VCaP (cell line): ENCODE measurements at regions not wholly inside any gene's neighbourhood (a gene's known extent, or its start where the extent isn't known, plus 50 kb on each side); places are given as distances from the start of the nearest gene placed in this dataset.

Source experiments
- H3K27ac ChIP-seq: fragments of 450-650 bp; 2 replicates; pipeline ENCODE4 v1.5.1; 2017
- CTCF ChIP-seq: fragments of 450-650 bp; conservative IDR thresholded peaks from 2 replicates; pipeline ENCODE4 v1.5.1; 2017; ENCODE audit warnings: mild to moderate bottlenecking, moderate library complexity

DNA sequence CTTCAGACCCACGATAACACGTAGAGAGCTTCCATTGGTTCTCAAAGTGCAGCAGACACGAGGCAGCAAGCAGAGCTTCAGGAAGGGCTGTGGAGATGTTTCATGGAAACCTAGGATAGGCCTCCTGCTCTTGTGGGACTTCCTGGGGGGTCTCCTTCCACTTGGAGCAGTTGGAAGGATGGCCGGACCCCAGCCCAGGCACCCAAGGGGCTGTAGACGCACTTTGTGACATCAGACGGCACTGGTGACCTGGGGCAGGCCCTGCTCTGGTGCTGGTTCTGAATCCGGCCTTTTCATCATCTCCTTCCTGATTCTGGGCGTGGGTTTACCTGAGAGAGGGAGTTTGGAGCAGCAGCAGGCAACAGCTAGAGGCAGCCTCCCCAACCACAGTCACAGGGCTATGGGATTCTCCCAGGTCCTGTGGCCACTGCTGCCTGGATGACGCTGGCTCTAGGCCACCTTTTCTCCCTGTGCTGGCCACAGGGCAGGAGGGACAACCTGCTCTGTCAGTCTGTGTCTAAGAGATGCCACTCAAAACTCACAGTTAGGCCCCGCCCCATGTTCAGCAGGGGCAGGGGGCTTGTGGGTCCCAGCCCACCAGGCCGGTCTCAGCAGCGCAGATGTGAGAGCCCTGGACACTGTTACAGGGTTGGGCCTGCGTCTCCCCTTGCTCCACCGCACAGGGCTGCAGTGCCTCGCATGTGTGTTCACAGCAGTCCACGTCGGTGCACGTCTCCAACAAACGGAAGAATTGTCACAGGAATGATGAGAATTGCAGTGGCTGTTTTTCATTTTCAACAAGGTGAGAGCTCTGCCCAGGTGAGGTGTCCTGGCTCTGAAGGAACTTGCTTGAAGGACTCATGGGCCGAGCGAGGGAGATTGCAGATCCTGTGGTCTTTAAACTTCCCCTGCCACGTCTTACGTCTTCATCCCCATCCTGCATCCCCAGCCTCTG is 569.3 kb downstream of the TCERG1L start:
- H3K27ac ChIP-seq, result no peak overlapping the region
- TF ChIP-seq CTCF, result no peak

DNA sequence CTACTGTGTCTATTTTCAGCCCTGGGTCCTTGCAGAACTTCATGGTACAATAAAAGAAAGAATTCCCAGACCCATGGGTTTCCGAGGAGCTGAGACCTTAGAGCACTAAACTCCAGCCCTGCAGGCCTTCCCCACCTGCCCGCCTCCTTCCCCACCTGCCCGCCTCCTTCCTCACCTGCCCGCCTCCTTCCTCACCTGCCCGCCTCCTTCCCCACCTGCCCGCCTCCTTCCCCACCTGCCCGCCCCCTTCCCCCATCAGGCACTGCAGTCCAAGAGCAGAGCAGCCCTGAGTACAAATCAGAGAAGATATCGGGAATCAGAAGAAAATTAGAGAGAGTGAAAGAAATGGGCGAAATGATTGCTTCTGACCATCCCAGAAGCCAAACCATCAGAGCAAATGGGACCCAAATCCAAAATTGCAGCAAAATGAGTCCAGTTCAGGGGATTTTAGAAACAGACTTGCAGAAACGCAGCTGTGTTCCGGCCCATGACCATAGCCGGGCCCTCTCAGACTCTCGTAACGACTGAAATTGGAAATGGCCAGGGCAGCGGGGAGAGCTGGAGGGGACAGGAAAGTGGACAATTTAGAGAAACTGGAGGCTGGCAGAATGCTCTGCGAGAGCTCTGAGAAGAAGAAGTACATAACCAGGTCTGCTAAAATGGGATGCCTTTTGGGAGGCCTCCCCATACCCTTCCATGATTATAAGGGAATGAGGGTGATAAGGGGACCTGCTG is 568.4 kb downstream of the TCERG1L start:
- H3K27ac ChIP-seq, result no peak overlapping the region
- TF ChIP-seq CTCF, result no peak

GRCh38 chr10:130743751-130744271 is 567.7 kb downstream of the TCERG1L start:
- no peak overlapping the region for H3K27ac ChIP-seq
- no peak for TF ChIP-seq CTCF

GRCh38 chr10:130744631-130745030 is 566.9 kb downstream of the TCERG1L start:
- H3K27ac ChIP-seq, result no peak overlapping the region

GRCh38 chr10:130745251-130745650 is 566.3 kb downstream of the TCERG1L start:
- TF ChIP-seq CTCF, result no peak

More at GRCh38 chr10:130744631-130745030, 566.9 kb downstream of the TCERG1L start:
- no peak; the same call in 1 of the 2 replicates for TF ChIP-seq CTCF

GRCh38 chr10:130745821-130746220 is 565.7 kb downstream of the TCERG1L start:
- no peak for TF ChIP-seq CTCF
- no peak overlapping the region for H3K27ac ChIP-seq

More at GRCh38 chr10:130745251-130745650, 566.3 kb downstream of the TCERG1L start:
- no peak overlapping the region for H3K27ac ChIP-seq

- TF ChIP-seq CTCF, result no peak
- no peak overlapping the region for H3K27ac ChIP-seq
These were observed 565.2 kb downstream of the TCERG1L start for GRCh38 chr10:130746311-130746710.
